HCT116 (cell line): ENCODE measurements at regions not wholly inside any gene's neighbourhood (a gene's known extent, or its start where the extent isn't known, plus 50 kb on each side); places are given as distances from the start of the nearest gene placed in this dataset.

Experiments used
- ATAC-seq: fragments of 200-7000 bp; cut with Tn5 transposase; 2 replicates; pipeline ENCODE4 v1.9.1; 2020; ENCODE audit warnings: mild to moderate bottlenecking, moderate library complexity
- BruUV-seq: library from RNA; stranded (reverse); fragments of 400-500 nt; replicated peaks from 2 replicates; lab custom pipeline; 2021; lab: Mats Ljungman, UMichigan
- CTCF ChIA-PET: fragments of 300-600 bp; sonication (Branson Sonifier 250); formaldehyde crosslinking; loops from one replicate; lab custom pipeline; 2021; ENCODE audit warnings: antibody characterized with exemption; lab: Charles Lee
- POLR2A ChIA-PET: fragments of 300-600, 350-600 bp; sonication (Branson Sonifier 250); formaldehyde crosslinking; loops from one replicate; lab custom pipeline; 2021; ENCODE audit warnings: antibody characterized with exemption; lab: Charles Lee
- RAD21 ChIA-PET, 2 experiments: fragments of 300-600 bp; sonication (Branson Sonifier 250); formaldehyde crosslinking; loops; one replicate each; lab custom pipeline; 2023; ENCODE audit warnings: low total read pairs in 2 of 2; ENCODE audit not compliant: uncharacterized antibody in 2 of 2, unreplicated experiment in 2 of 2, low non-redundant PET in 1 of 2; lab: Charles Lee
- DNase-seq: peaks from one replicate; pipeline ENCODE4 v3.0.0-alpha.2; 2010; ENCODE audit warnings: low read depth, low spot score
- H2AFZ ChIP-seq: fragments of 200-600 bp; shearing (Covaris generic), sonication (generic); 2 replicates; pipeline ENCODE4 v1.6.1; 2017; ENCODE audit warnings: low read depth, mixed run types, mixed read lengths, antibody characterized with exemption, low read length; ENCODE audit not compliant: poor library complexity, severe bottlenecking
- H3K27ac ChIP-seq: 2 replicates; pipeline ENCODE4 v1.5.1; 2012; ENCODE audit warnings: low read depth, low read length
- H3K27me3 ChIP-seq: fragments of 200-600 bp; sonication (generic); 2 replicates; pipeline ENCODE4 v1.6.1; 2016; ENCODE audit warnings: mixed run types, low read length, mixed read lengths; ENCODE audit not compliant: insufficient read depth
- H3K36me3 ChIP-seq, 2 experiments: fragments of 200-500 bp in 1 of 2; fragments of 200-600 bp in 1 of 2; sonication (Bioruptor generic) in 1 of 2; sonication (generic) in 1 of 2; 2 replicates each; pipeline versions ENCODE4 v1.5.1 to v1.6.1; 2014 to 2016; ENCODE audit warnings: low read length in 2 of 2, inconsistent platforms in 1 of 2, mixed read lengths in 1 of 2, mixed run types in 1 of 2; ENCODE audit not compliant: insufficient read depth in 2 of 2, control insufficient read depth in 1 of 2
- H3K4me1 ChIP-seq, 2 experiments: fragments of 200-600 bp in 1 of 2; sonication (generic) in 1 of 2; 2 replicates each; pipeline versions ENCODE4 v1.5.1 to v1.6.1; 2012 to 2017; ENCODE audit warnings: low read length in 2 of 2, inconsistent platforms in 1 of 2, mild to moderate bottlenecking in 1 of 2, mixed read lengths in 1 of 2, mixed run types in 1 of 2, moderate library complexity in 1 of 2; ENCODE audit not compliant: insufficient read depth in 2 of 2, control insufficient read depth in 1 of 2
- H3K4me2 ChIP-seq: fragments of 200-600 bp; sonication (generic); 2 replicates; pipeline ENCODE4 v1.6.1; 2017; ENCODE audit warnings: mixed run types, low read length, mixed read lengths
- H3K4me3 ChIP-seq, 2 experiments: fragments of 200-600 bp in 1 of 2; sonication (generic) in 1 of 2; replicated peaks in 1 of 2; 2 replicates each; pipeline ENCODE4 v1.5.1; 2011 to 2016; ENCODE audit warnings: low read length in 2 of 2, control low read depth in 1 of 2, low read depth in 1 of 2, mild to moderate bottlenecking in 1 of 2, mixed read lengths in 1 of 2, mixed run types in 1 of 2
- H3K79me2 ChIP-seq: fragments of 200-600 bp; sonication (generic); 2 replicates; pipeline ENCODE4 v1.6.1; 2017; ENCODE audit warnings: mild to moderate bottlenecking, mixed run types, low read length, moderate library complexity, mixed read lengths; ENCODE audit not compliant: insufficient read depth
- H3K9ac ChIP-seq: fragments of 200-600 bp; sonication (generic); 2 replicates; pipeline ENCODE4 v1.6.1; 2016; ENCODE audit warnings: low read length, mixed read lengths
- H3K9me2 ChIP-seq: fragments of 200-600 bp; sonication (generic), shearing (Covaris generic); 2 replicates; pipeline ENCODE4 v1.6.1; 2017; ENCODE audit warnings: mixed run types, mild to moderate bottlenecking, moderate library complexity; ENCODE audit not compliant: insufficient read depth
- H3K9me3 ChIP-seq, 2 experiments: fragments of 200-500 bp in 1 of 2; fragments of 200-600 bp in 1 of 2; sonication (Bioruptor generic) in 1 of 2; sonication (generic) in 1 of 2; 2 replicates each; pipeline ENCODE4 v1.6.1; 2014 to 2017; ENCODE audit warnings: low read length in 2 of 2, mixed read lengths in 2 of 2, inconsistent platforms in 1 of 2, low read depth in 1 of 2, mild to moderate bottlenecking in 1 of 2, mixed run types in 1 of 2, moderate library complexity in 1 of 2; ENCODE audit not compliant: control insufficient read depth in 1 of 2, insufficient read depth in 1 of 2
- H4K20me1 ChIP-seq: fragments of 200-600 bp; sonication (generic), shearing (Covaris generic); 2 replicates; pipeline ENCODE4 v1.6.1; 2017; ENCODE audit warnings: mixed run types, mild to moderate bottlenecking, moderate library complexity; ENCODE audit not compliant: insufficient read depth
- CEBPB ChIP-seq: IDR thresholded peaks from 2 replicates; pipeline ENCODE4 v1.6.1; 2012; ENCODE audit warnings: low read depth
- CTCF ChIP-seq, 3 experiments: fragments of 200-600 bp in 1 of 3; sonication (generic) in 1 of 3; IDR thresholded peaks in 2 of 3; conservative IDR thresholded peaks in 1 of 3; 2 replicates each; pipeline ENCODE4 v1.5.1; 2012 to 2017; ENCODE audit warnings: low read depth in 2 of 3, low read length in 2 of 3, antibody characterized with exemption in 1 of 3, borderline replicate concordance in 1 of 3, control low read depth in 1 of 3, mild to moderate bottlenecking in 1 of 3, mixed read lengths in 1 of 3, mixed run types in 1 of 3, moderate library complexity in 1 of 3; ENCODE audit not compliant: insufficient read depth in 1 of 3
- EZH2phosphoT487 ChIP-seq: fragments of 200-600 bp; IDR thresholded peaks from 2 replicates; pipeline ENCODE4 v1.6.1; 2018; ENCODE audit warnings: antibody characterized with exemption, borderline replicate concordance
- FOSL1 ChIP-seq: IDR thresholded peaks from 2 replicates; pipeline ENCODE4 v1.6.1; 2012; ENCODE audit warnings: low read depth
- JUND ChIP-seq: IDR thresholded peaks from 2 replicates; pipeline ENCODE4 v1.6.1; 2012
- POLR2A ChIP-seq: IDR thresholded peaks from 2 replicates; pipeline ENCODE4 v1.7.0; 2011; ENCODE audit warnings: borderline replicate concordance; ENCODE audit not compliant: insufficient read depth, insufficient read length; ENCODE audit errors: extremely low read depth
- SIN3A ChIP-seq: IDR thresholded peaks from 2 replicates; pipeline ENCODE4 v1.6.1; 2012; ENCODE audit warnings: low read depth
- SP1 ChIP-seq: IDR thresholded peaks from 2 replicates; pipeline ENCODE4 v1.6.1; 2012; ENCODE audit warnings: low read depth
- TCF7L2 ChIP-seq: IDR thresholded peaks from 2 replicates; pipeline ENCODE4 v1.7.0; 2011; ENCODE audit warnings: borderline replicate concordance, inconsistent platforms; ENCODE audit not compliant: insufficient read depth, insufficient read length; ENCODE audit errors: extremely low read depth
- ZNF274 ChIP-seq: fragments of 200-500 bp; sonication (Bioruptor generic); IDR thresholded peaks from 2 replicates; pipeline ENCODE4 v1.6.1; 2014; ENCODE audit warnings: mild to moderate bottlenecking, low read depth, low read length, inconsistent platforms
- intact Hi-C: fragments of 100-400 bp; cut with micrococcal nuclease; formaldehyde crosslinking; loops from 2 replicates; pipeline ENCODE4 v1.10.0; 2022
- TF ChIP-seq, protein P1 (sequence below): IDR thresholded peaks from 2 replicates; pipeline ENCODE4 v1.6.1; 2012; ENCODE audit warnings: low read depth
- TF ChIP-seq, protein P2 (sequence below): IDR thresholded peaks from 2 replicates; pipeline ENCODE4 v1.6.1; 2012

- intact Hi-C loops = no loop called here
- no peak for DNase-seq
- Histone ChIP-seq H4K20me1 (no peaks in the 10 kb centered on the region), H3K36me3 (no peaks in the 10 kb centered on the region), H3K79me2 (no peaks in the 10 kb centered on the region), H3K4me2 (no peak overlapping the region), H3K9me3 (peaks cover 6 to 22% of the 10 kb centered on the region in 2 experiments; a peak in 2 of 4 replicates), H2AFZ (no peak overlapping the region), H3K9ac (no peak overlapping the region), H3K4me1 (no peaks in the 10 kb centered on the region), H3K4me3 (no peak overlapping the region), H3K27me3 (no peaks in the 10 kb centered on the region), H3K9me2 (no peaks in the 10 kb centered on the region), H3K27ac (no peak overlapping the region)
- TF ChIP-seq, protein P1, sequence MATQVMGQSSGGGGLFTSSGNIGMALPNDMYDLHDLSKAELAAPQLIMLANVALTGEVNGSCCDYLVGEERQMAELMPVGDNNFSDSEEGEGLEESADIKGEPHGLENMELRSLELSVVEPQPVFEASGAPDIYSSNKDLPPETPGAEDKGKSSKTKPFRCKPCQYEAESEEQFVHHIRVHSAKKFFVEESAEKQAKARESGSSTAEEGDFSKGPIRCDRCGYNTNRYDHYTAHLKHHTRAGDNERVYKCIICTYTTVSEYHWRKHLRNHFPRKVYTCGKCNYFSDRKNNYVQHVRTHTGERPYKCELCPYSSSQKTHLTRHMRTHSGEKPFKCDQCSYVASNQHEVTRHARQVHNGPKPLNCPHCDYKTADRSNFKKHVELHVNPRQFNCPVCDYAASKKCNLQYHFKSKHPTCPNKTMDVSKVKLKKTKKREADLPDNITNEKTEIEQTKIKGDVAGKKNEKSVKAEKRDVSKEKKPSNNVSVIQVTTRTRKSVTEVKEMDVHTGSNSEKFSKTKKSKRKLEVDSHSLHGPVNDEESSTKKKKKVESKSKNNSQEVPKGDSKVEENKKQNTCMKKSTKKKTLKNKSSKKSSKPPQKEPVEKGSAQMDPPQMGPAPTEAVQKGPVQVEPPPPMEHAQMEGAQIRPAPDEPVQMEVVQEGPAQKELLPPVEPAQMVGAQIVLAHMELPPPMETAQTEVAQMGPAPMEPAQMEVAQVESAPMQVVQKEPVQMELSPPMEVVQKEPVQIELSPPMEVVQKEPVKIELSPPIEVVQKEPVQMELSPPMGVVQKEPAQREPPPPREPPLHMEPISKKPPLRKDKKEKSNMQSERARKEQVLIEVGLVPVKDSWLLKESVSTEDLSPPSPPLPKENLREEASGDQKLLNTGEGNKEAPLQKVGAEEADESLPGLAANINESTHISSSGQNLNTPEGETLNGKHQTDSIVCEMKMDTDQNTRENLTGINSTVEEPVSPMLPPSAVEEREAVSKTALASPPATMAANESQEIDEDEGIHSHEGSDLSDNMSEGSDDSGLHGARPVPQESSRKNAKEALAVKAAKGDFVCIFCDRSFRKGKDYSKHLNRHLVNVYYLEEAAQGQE = no peak
- no peak for TF ChIP-seq TCF7L2
- ChIA-PET RAD21 (no interaction called here), POLR2A (no interaction called here), CTCF (no interaction called here)
- no TSS peak for BruUV-seq
- ATAC-seq = no peak
These were observed 1381.7 kb upstream of the SEL1L start for GRCh38 chr14:82915381-82915780.

- DNase-seq (no peak), ATAC-seq (no peak)
- Histone ChIP-seq H3K4me3 (no peak overlapping the region), H4K20me1 (no peaks in the 10 kb centered on the region), H3K27me3 (no peaks in the 10 kb centered on the region), H3K79me2 (no peaks in the 10 kb centered on the region), H3K4me1 (no peaks in the 10 kb centered on the region), H3K9me2 (no peaks in the 10 kb centered on the region), H2AFZ (no peak overlapping the region), H3K36me3 (no peaks in the 10 kb centered on the region), H3K9ac (no peak overlapping the region), H3K27ac (no peak overlapping the region), H3K9me3 (peaks cover 0 to 5% of the 10 kb centered on the region in 2 experiments; a peak in 2 of 4 replicates), H3K4me2 (no peak overlapping the region)
- ChIA-PET RAD21 (no interaction called here), CTCF (no interaction called here), POLR2A (no interaction called here)
- intact Hi-C loops = no loop called here
- no peak for TF ChIP-seq JUND
- TF ChIP-seq FOSL1 = no peak
- TF ChIP-seq SP1 = no peak
- TF ChIP-seq ZNF274 = no peak
- no peak for TF ChIP-seq CEBPB
- TF ChIP-seq EZH2phosphoT487 = no peak
- TF ChIP-seq, protein P2, sequence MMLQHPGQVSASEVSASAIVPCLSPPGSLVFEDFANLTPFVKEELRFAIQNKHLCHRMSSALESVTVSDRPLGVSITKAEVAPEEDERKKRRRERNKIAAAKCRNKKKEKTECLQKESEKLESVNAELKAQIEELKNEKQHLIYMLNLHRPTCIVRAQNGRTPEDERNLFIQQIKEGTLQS = no peak
- TF ChIP-seq CTCF (IDR thresholded peaks at IDR 0.05 in 2 of 3, conservative IDR thresholded peaks at IDR 0.05 in 1 of 3; ENCODE audit: borderline replicate concordance in 1 of 3, insufficient read depth in 1 of 3, low read depth in 2 of 3, low read length in 2 of 3) = no peak
- no peak for TF ChIP-seq POLR2A
- no peak for TF ChIP-seq SIN3A
- BruUV-seq = no TSS peak
These were observed 1402.0 kb upstream of the SEL1L start for GRCh38 chr14:82935691-82936090.
